ENCODE measurements at regions not wholly inside any gene's neighbourhood (a gene's known extent, or its start where the extent isn't known, plus 50 kb on each side); places are given as distances from the start of the nearest gene placed in this dataset.

DNA sequence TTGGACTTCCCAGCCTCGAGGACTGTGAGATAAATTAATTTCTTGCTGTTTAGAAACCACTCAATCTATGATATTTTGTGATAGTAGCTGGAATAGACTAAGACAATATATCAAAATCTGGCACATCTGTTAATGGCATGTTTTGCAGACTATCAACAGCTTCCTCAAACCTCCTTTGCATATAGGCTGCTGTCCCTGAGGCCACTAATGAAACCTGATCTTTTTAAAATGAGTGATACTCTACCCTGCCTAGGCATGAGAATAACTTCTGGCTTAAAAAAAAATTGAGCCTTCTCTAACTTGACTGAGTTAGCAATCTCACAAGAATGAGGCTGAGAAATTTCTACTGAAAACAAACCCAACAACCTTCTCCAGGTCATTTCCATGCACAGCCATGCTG lies 176.0 kb upstream of the CRBN start:
- FAIRE-seq (no peak), DNase-seq (ENCODE audit: low read depth in 1 of 2, low spot score in 2 of 2) (no peak)
- Histone ChIP-seq H4K20me1 (replicated peaks in 1 of 2; ENCODE audit: control insufficient read depth in 1 of 2, insufficient read depth in 2 of 2, low read length in 2 of 2) (no peaks in the 10 kb centered on the region), H4K5ac (ENCODE audit: insufficient read length, low read depth, low read length) (no peak overlapping the region), H2BK120ac (replicated peaks; ENCODE audit: low read depth, low read length) (no peak overlapping the region), H3K9ac (replicated peaks in 1 of 4; ENCODE audit: extremely low read depth in 1 of 4, low read depth in 3 of 4, low read length in 3 of 4) (no peak overlapping the region), H3K14ac (ENCODE audit: insufficient read length) (no peak overlapping the region), H3K27ac (ENCODE audit: low read depth, low read length) (no peak overlapping the region), H3K23ac (ENCODE audit: insufficient read length) (no peak overlapping the region), H3K4me3 (ENCODE audit: extremely low read depth in 1 of 4, insufficient read depth in 2 of 4, low read depth in 3 of 4, low read length in 4 of 4) (no peak overlapping the region), H3K56ac (replicated peaks; ENCODE audit: insufficient read length, low read depth, low read length) (no peak overlapping the region), H4K91ac (replicated peaks; ENCODE audit: insufficient read length, low read length) (no peak overlapping the region), H3K27me3 (replicated peaks in 1 of 4; ENCODE audit: control insufficient read depth in 3 of 4, extremely low read depth in 1 of 4, insufficient read depth in 3 of 4, low read length in 3 of 4) (no peaks in the 10 kb centered on the region), H3K79me1 (ENCODE audit: low read depth, low read length) (no peaks in the 10 kb centered on the region), H2AK5ac (ENCODE audit: low read depth, low read length) (no peak overlapping the region), H3K23me2 (ENCODE audit: low read depth, low read length) (no peaks in the 10 kb centered on the region), H2BK15ac (ENCODE audit: low read length) (no peak overlapping the region), H3K9me3 (ENCODE audit: insufficient read depth in 2 of 2, low read depth in 1 of 2, low read length in 1 of 2) (no peaks in the 10 kb centered on the region), H2BK20ac (ENCODE audit: low read length) (no peak overlapping the region), H3K4me2 (ENCODE audit: insufficient read depth in 1 of 2, low read depth in 2 of 2, low read length in 2 of 2) (no peak overlapping the region), H3K4me1 (replicated peaks in 1 of 4; ENCODE audit: control insufficient read depth in 3 of 4, insufficient read depth in 4 of 4, low read length in 3 of 4) (no peaks in the 10 kb centered on the region), H4K8ac (ENCODE audit: extremely low read depth, insufficient read depth, low read length) (no peak overlapping the region), H2BK5ac (ENCODE audit: low read depth, low read length) (no peak overlapping the region), H3K36me3 (ENCODE audit: control insufficient read depth in 2 of 4, insufficient read depth in 4 of 4, low read length in 3 of 4) (no peaks in the 10 kb centered on the region), H2BK12ac (ENCODE audit: low read depth, low read length) (no peak overlapping the region), H3K18ac (ENCODE audit: extremely low read depth, low read length) (no peak overlapping the region), H2AFZ (ENCODE audit: low read length) (no peak overlapping the region), H3K4ac (replicated peaks; ENCODE audit: insufficient read length, low read depth, low read length) (no peak overlapping the region), H3K79me2 (ENCODE audit: control insufficient read depth in 1 of 2, insufficient read depth in 2 of 2, low read length in 2 of 2) (no peaks in the 10 kb centered on the region)
- 87% methylated on average over 1 of the region's 1 CpG; no CpG with 5 or more reads in 1 of the 2 experiments for WGBS, 2 experiments (ENCODE audit: extremely low coverage in 1 of 2, insufficient coverage in 1 of 2, insufficient read length in 1 of 2, insufficient replicate concordance in 2 of 2, low coverage in 1 of 2, low lambda C conversion rate in 2 of 2, missing lambda C conversion rate in 1 of 2)
- ChIA-PET POLR2A (ENCODE audit: partially characterized antibody) (no interaction called here), CTCF (ENCODE audit: partially characterized antibody) (no interaction called here)
- TF ChIP-seq POU5F1 (IDR thresholded peaks at IDR 0.05; ENCODE audit: low read depth, low read length) (no peak), CTBP2 (IDR thresholded peaks at IDR 0.05; ENCODE audit: borderline replicate concordance, insufficient read depth, insufficient read length, low read length) (no peak), KDM4A (IDR thresholded peaks at IDR 0.05; ENCODE audit: low read depth, low read length, severe bottlenecking) (no peak), JUND (IDR thresholded peaks at IDR 0.05; ENCODE audit: low read length) (no peak), RAD21 (IDR thresholded peaks at IDR 0.05 in 1 of 2, conservative IDR thresholded peaks at IDR 0.05 in 1 of 2; ENCODE audit: low read depth in 2 of 2, low read length in 2 of 2) (no peak), GTF2F1 (IDR thresholded peaks at IDR 0.05; ENCODE audit: borderline replicate concordance, low read depth, low read length) (no peak), ASH2L (IDR thresholded peaks at IDR 0.05; ENCODE audit: low read length) (no peak), EZH2 (IDR thresholded peaks at IDR 0.05; ENCODE audit: low read depth, low read length, severe bottlenecking) (no peak), CREB1 (IDR thresholded peaks at IDR 0.05) (no peak), PHF8 (conservative IDR thresholded peaks at IDR 0.05; ENCODE audit: low read depth, low read length) (no peak), CEBPB (IDR thresholded peaks at IDR 0.05; ENCODE audit: low read depth, low read length) (no peak), RNF2 (IDR thresholded peaks at IDR 0.05; ENCODE audit: borderline replicate concordance, low read depth, low read length, missing control alignments, poor library complexity, severe bottlenecking) (no peak), YY1 (IDR thresholded peaks at IDR 0.05; ENCODE audit: low read depth, low read length) (no peak), SP2 (IDR thresholded peaks at IDR 0.05; ENCODE audit: low read length) (no peak)
- TF ChIP-seq, protein P1, sequence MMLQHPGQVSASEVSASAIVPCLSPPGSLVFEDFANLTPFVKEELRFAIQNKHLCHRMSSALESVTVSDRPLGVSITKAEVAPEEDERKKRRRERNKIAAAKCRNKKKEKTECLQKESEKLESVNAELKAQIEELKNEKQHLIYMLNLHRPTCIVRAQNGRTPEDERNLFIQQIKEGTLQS (IDR thresholded peaks at IDR 0.05; ENCODE audit: insufficient read depth, low read depth, low read length): no peak

Measured in H1 (cell line).